Endodermal cell (in vitro differentiated cells): ENCODE measurements at regions not wholly inside any gene's neighbourhood (a gene's known extent, or its start where the extent isn't known, plus 50 kb on each side); places are given as distances from the start of the nearest gene placed in this dataset.

Experiments
- DNase-seq: peaks from one replicate; pipeline ENCODE4 v3.0.0-alpha.2; 2017
- H3K27ac ChIP-seq: 2 replicates; pipeline ENCODE4 v1.5.1; 2013; ENCODE audit warnings: mild to moderate bottlenecking, low read depth, low read length, moderate library complexity
- H3K27me3 ChIP-seq: 2 replicates; pipeline ENCODE4 v1.6.1; 2013; ENCODE audit warnings: mild to moderate bottlenecking, low read length, moderate library complexity; ENCODE audit not compliant: insufficient read depth, control insufficient read depth, poor library complexity, severe bottlenecking
- H3K36me3 ChIP-seq: 2 replicates; pipeline ENCODE4 v1.7.0; 2013; ENCODE audit warnings: mild to moderate bottlenecking, low read length, moderate library complexity; ENCODE audit not compliant: control insufficient read depth, insufficient read depth
- H3K4me1 ChIP-seq: one replicate; pipeline ENCODE4 v1.7.0; 2013; ENCODE audit warnings: low read length; ENCODE audit not compliant: control insufficient read depth, insufficient read depth
- H3K4me3 ChIP-seq: 2 replicates; pipeline ENCODE4 v1.5.1; 2013; ENCODE audit warnings: mild to moderate bottlenecking, low read length, moderate library complexity
- H3K9ac ChIP-seq: 2 replicates; pipeline ENCODE4 v1.6.1; 2013; ENCODE audit warnings: mild to moderate bottlenecking, low read length, moderate library complexity; ENCODE audit not compliant: poor library complexity, severe bottlenecking; ENCODE audit errors: extremely low read depth
- H3K9me3 ChIP-seq: 2 replicates; pipeline ENCODE4 v1.6.1; 2013; ENCODE audit warnings: mild to moderate bottlenecking, low read length, moderate library complexity; ENCODE audit not compliant: control insufficient read depth
- H3K27ac Mint-ChIP-seq: 2 replicates; pipeline ENCODE4 v1.8.0; 2020; ENCODE audit warnings: mixed read lengths
- H3K27me3 Mint-ChIP-seq: 2 replicates; pipeline ENCODE4 v1.8.0; 2021; ENCODE audit warnings: mild to moderate bottlenecking, mixed read lengths; ENCODE audit not compliant: insufficient read depth
- H3K36me3 Mint-ChIP-seq: 2 replicates; pipeline ENCODE4 v1.8.0; 2020; ENCODE audit warnings: low read depth, mixed read lengths
- H3K4me1 Mint-ChIP-seq: 2 replicates; pipeline ENCODE4 v1.8.0; 2020; ENCODE audit warnings: mixed read lengths
- H3K4me3 Mint-ChIP-seq: 2 replicates; pipeline ENCODE4 v1.8.0; 2020; ENCODE audit warnings: mild to moderate bottlenecking, moderate library complexity, mixed read lengths
- H3K9me3 Mint-ChIP-seq: 2 replicates; pipeline ENCODE4 v1.8.0; 2020; ENCODE audit warnings: mild to moderate bottlenecking, mixed read lengths
- WGBS, 2 experiments: methylation state at CpG; one replicate each; pipeline versions ENCODE4 v1.1.5 to v1.1.7; 2013; ENCODE audit warnings: missing lambda C conversion rate in 2 of 2, mixed read lengths in 1 of 2; ENCODE audit not compliant: insufficient coverage in 1 of 2, insufficient read length in 1 of 2; 5-methylcytosine and 5-hydroxymethylcytosine counted together
- TF ChIP-seq, protein P1 (sequence below): fragments of 200-600 bp; sonication (generic); conservative IDR thresholded peaks from 2 replicates; pipeline ENCODE4 v1.5.0; 2021; ENCODE audit warnings: antibody characterized with exemption, mild to moderate bottlenecking

DNA sequence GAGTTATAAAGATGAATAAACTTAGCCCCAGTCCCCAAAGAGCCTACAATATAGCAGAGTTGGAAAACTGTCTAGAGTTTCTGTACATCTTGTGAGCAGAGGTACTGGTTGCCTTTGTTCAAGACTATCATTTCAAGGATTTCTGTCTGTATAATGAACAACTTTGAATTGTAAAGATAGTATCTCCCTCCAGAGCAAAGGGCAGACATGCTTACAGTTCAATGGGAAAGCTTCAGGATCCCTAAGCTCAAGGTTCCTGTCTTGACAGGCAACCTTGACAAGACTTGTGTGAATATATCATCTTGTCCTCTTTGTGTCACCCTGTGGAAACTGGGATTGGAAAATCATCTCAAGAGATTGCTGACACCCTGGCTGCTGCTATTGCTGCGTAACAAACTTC lies 242.8 kb upstream of the VLDLR start:
- no peak overlapping the region for H3K9ac ChIP-seq
- Mint-ChIP-seq H3K4me3 (no peak overlapping the region), H3K4me1 (peaks cover 4% of the 10 kb centered on the region), H3K27ac (no peak overlapping the region), H3K36me3 (no peaks in the 10 kb centered on the region), H3K9me3 (peaks cover 21% of the 10 kb centered on the region), H3K27me3 (no peaks in the 10 kb centered on the region)
- DNase-seq = no peak
- no peaks in the 10 kb centered on the region for H3K4me1 ChIP-seq
- H3K4me3 ChIP-seq = no peak overlapping the region
- no peak overlapping the region for H3K27ac ChIP-seq
- WGBS, 2 experiments = 88% methylated on average over 1 of the region's 1 CpG; no CpG with 5 or more reads in 1 of the 2 experiments
- no peaks in the 10 kb centered on the region for H3K36me3 ChIP-seq
- TF ChIP-seq, protein P1, sequence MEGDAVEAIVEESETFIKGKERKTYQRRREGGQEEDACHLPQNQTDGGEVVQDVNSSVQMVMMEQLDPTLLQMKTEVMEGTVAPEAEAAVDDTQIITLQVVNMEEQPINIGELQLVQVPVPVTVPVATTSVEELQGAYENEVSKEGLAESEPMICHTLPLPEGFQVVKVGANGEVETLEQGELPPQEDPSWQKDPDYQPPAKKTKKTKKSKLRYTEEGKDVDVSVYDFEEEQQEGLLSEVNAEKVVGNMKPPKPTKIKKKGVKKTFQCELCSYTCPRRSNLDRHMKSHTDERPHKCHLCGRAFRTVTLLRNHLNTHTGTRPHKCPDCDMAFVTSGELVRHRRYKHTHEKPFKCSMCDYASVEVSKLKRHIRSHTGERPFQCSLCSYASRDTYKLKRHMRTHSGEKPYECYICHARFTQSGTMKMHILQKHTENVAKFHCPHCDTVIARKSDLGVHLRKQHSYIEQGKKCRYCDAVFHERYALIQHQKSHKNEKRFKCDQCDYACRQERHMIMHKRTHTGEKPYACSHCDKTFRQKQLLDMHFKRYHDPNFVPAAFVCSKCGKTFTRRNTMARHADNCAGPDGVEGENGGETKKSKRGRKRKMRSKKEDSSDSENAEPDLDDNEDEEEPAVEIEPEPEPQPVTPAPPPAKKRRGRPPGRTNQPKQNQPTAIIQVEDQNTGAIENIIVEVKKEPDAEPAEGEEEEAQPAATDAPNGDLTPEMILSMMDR = no peak
- H3K27me3 ChIP-seq = no peaks in the 10 kb centered on the region
- peaks cover 21% of the 10 kb centered on the region for H3K9me3 ChIP-seq

DNA sequence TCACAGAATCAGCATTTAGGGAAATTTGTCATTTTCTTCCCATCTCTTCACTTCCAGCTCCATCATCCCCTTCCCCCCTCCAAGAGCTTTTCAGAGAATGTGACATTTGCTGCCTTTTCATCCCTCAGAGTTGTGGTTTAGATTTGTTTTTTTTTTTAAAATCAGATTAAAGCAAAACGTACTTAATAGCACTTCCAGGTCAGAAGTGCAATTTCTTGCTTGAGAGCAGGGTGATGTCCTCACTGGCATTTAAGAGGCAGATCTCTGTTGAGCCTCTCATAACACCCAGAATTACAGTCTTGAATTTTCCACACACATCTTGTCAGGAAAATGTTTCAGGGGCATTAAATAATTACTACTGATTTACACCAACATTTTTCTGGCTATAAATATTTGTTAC lies 236.8 kb upstream of the VLDLR start:
- DNase-seq = no peak
- Histone ChIP-seq H3K27ac (no peak overlapping the region), H3K27me3 (no peaks in the 10 kb centered on the region), H3K4me3 (no peak overlapping the region), H3K9ac (no peak overlapping the region), H3K4me1 (no peaks in the 10 kb centered on the region), H3K36me3 (no peaks in the 10 kb centered on the region), H3K9me3 (peaks cover 8% of the 10 kb centered on the region)
- Mint-ChIP-seq H3K27ac (no peak overlapping the region), H3K4me3 (no peak overlapping the region), H3K27me3 (peaks cover 4% of the 10 kb centered on the region), H3K4me1 (peaks cover 4% of the 10 kb centered on the region), H3K36me3 (no peaks in the 10 kb centered on the region), H3K9me3 (peaks cover 3% of the 10 kb centered on the region)
- TF ChIP-seq, protein P1 = no peak
- 50 to 74% methylated on average over 1 of the region's 1 CpG for WGBS, 2 experiments

- Mint-ChIP-seq H3K27ac (no peak overlapping the region), H3K4me3 (no peak overlapping the region), H3K9me3 (peaks cover 6% of the 10 kb centered on the region), H3K4me1 (peaks cover 4% of the 10 kb centered on the region), H3K36me3 (no peaks in the 10 kb centered on the region), H3K27me3 (peaks cover 4% of the 10 kb centered on the region)
- no peak for DNase-seq
- Histone ChIP-seq H3K9ac (no peak overlapping the region), H3K36me3 (no peaks in the 10 kb centered on the region), H3K27me3 (no peaks in the 10 kb centered on the region), H3K4me1 (no peaks in the 10 kb centered on the region), H3K27ac (no peak overlapping the region), H3K9me3 (peaks cover 18% of the 10 kb centered on the region), H3K4me3 (no peak overlapping the region)
- TF ChIP-seq, protein P1 = no peak
- 93 to 94% methylated on average over 7 of the region's 7 CpGs for WGBS, 2 experiments
These were observed 235.8 kb upstream of the VLDLR start for GRCh38 chr9:2385746-2386145.
